Thyroid gland (tissue), 4 donors: ENCODE measurements at regions not wholly inside any gene's neighbourhood (a gene's known extent, or its start where the extent isn't known, plus 50 kb on each side); places are given as distances from the start of the nearest gene placed in this dataset.
A peak's percentile ranks its signal among the peaks of the same experiment; 100 is the strongest.

ENCODE experiments used
- CTCF ChIP-seq, 6 experiments: fragments of 200-600 bp in 3 of 6; fragments of 450-650 bp in 3 of 6; sonication (generic) in 3 of 6; IDR thresholded peaks; one replicate each; pipeline ENCODE4 v1.5.1; 2016 to 2019; ENCODE audit warnings: antibody characterized with exemption in 6 of 6, mild to moderate bottlenecking in 2 of 6, inconsistent platforms in 1 of 6, moderate library complexity in 1 of 6
- POLR2A ChIP-seq, 2 donors: fragments of 450-650 bp; IDR thresholded peaks; one replicate each; pipeline ENCODE4 v1.6.1; 2017; ENCODE audit warnings: antibody characterized with exemption in 2 of 2, mild to moderate bottlenecking in 2 of 2, moderate library complexity in 1 of 2

GRCh38 chr7:155371884-155372781 is 74.5 kb downstream of the INSIG1 start:
- TF ChIP-seq CTCF (IDR thresholded peaks at IDR 0.05) = peak in 1 of 6 experiments; percentile 10
- TF ChIP-seq POLR2A (IDR thresholded peaks at IDR 0.05) = no peak
